Duodenal mucosa (tissue), 2 donors: ENCODE measurements at regions not wholly inside any gene's neighbourhood (a gene's known extent, or its start where the extent isn't known, plus 50 kb on each side); places are given as distances from the start of the nearest gene placed in this dataset.

Source experiments
- H3K27ac ChIP-seq: one replicate; pipeline ENCODE4 v1.7.0; 2013; ENCODE audit warnings: low read depth, low read length
- H3K27me3 ChIP-seq, 2 donors: one replicate each; pipeline ENCODE4 v1.7.0; 2013; ENCODE audit warnings: low read length in 2 of 2, control low read depth in 1 of 2; ENCODE audit not compliant: insufficient read depth in 2 of 2, control insufficient read depth in 1 of 2
- H3K36me3 ChIP-seq, 2 donors: one replicate each; pipeline ENCODE4 v1.7.0; 2013; ENCODE audit warnings: low read length in 2 of 2, control low read depth in 1 of 2; ENCODE audit not compliant: insufficient read depth in 2 of 2, control insufficient read depth in 1 of 2
- H3K4me1 ChIP-seq, 2 donors: one replicate each; pipeline ENCODE4 v1.7.0; 2013; ENCODE audit warnings: low read length in 2 of 2, control low read depth in 1 of 2; ENCODE audit not compliant: insufficient read depth in 2 of 2, control insufficient read depth in 1 of 2
- H3K4me3 ChIP-seq, 2 donors: one replicate each; pipeline ENCODE4 v1.7.0; 2013; ENCODE audit warnings: low read length in 2 of 2, low read depth in 1 of 2
- H3K9ac ChIP-seq, 2 donors: one replicate each; pipeline ENCODE4 v1.7.0; 2013; ENCODE audit warnings: low read length in 2 of 2, low read depth in 1 of 2
- H3K9me3 ChIP-seq, 2 donors: one replicate each; pipeline ENCODE4 v1.7.0; 2013; ENCODE audit warnings: low read length in 2 of 2, control low read depth in 1 of 2; ENCODE audit not compliant: control insufficient read depth in 1 of 2

GRCh38 chr2:217103752-217104545 lies 244.1 kb upstream of the TNP1 start:
- Histone ChIP-seq H3K9ac (no peak overlapping the region), H3K27me3 (no peaks in the 10 kb centered on the region), H3K4me1 (no peaks in the 10 kb centered on the region), H3K36me3 (no peaks in the 10 kb centered on the region), H3K4me3 (no peak overlapping the region), H3K9me3 (no peaks in the 10 kb centered on the region), H3K27ac (no peak overlapping the region)

GRCh38 chr2:217102956-217103355 lies 243.1 kb upstream of the TNP1 start:
- Histone ChIP-seq H3K9me3 (no peaks in the 10 kb centered on the region), H3K4me3 (no peak overlapping the region), H3K36me3 (no peaks in the 10 kb centered on the region), H3K27ac (no peak overlapping the region), H3K27me3 (no peaks in the 10 kb centered on the region), H3K4me1 (no peaks in the 10 kb centered on the region), H3K9ac (no peak overlapping the region)

- Histone ChIP-seq H3K9ac (no peak overlapping the region), H3K4me3 (no peak overlapping the region), H3K27ac (no peak overlapping the region), H3K27me3 (no peaks in the 10 kb centered on the region), H3K4me1 (no peaks in the 10 kb centered on the region), H3K36me3 (no peaks in the 10 kb centered on the region), H3K9me3 (no peaks in the 10 kb centered on the region)
Observed at GRCh38 chr2:217101972-217102371, 242.1 kb upstream of the TNP1 start.

GRCh38 chr2:217099561-217099960 lies 239.7 kb upstream of the TNP1 start:
- H3K4me3 ChIP-seq = no peak overlapping the region

GRCh38 chr2:217098435-217098834 lies 238.6 kb upstream of the TNP1 start:
- Histone ChIP-seq H3K4me3 (no peak overlapping the region), H3K36me3 (no peaks in the 10 kb centered on the region), H3K9me3 (no peaks in the 10 kb centered on the region), H3K9ac (no peak overlapping the region), H3K27me3 (no peaks in the 10 kb centered on the region), H3K4me1 (no peaks in the 10 kb centered on the region), H3K27ac (no peak overlapping the region)

More at GRCh38 chr2:217099561-217099960, 239.7 kb upstream of the TNP1 start:
- H3K27me3 ChIP-seq = no peaks in the 10 kb centered on the region
- no peak overlapping the region for H3K9ac ChIP-seq
- H3K4me1 ChIP-seq = no peaks in the 10 kb centered on the region
- no peak overlapping the region for H3K27ac ChIP-seq
- no peaks in the 10 kb centered on the region for H3K9me3 ChIP-seq
- H3K36me3 ChIP-seq = no peaks in the 10 kb centered on the region

- H3K9me3 ChIP-seq = no peaks in the 10 kb centered on the region
- H3K27ac ChIP-seq = no peak overlapping the region
- no peaks in the 10 kb centered on the region for H3K36me3 ChIP-seq
- no peaks in the 10 kb centered on the region for H3K4me1 ChIP-seq
- H3K4me3 ChIP-seq = no peak overlapping the region
- H3K9ac ChIP-seq = no peak overlapping the region
- no peaks in the 10 kb centered on the region for H3K27me3 ChIP-seq
Observed at GRCh38 chr2:217097346-217097745, 237.5 kb upstream of the TNP1 start.

- no peak overlapping the region for H3K9ac ChIP-seq
- H3K27ac ChIP-seq = no peak overlapping the region
- H3K4me3 ChIP-seq = no peak overlapping the region
- no peaks in the 10 kb centered on the region for H3K36me3 ChIP-seq
- H3K9me3 ChIP-seq = no peaks in the 10 kb centered on the region
- no peaks in the 10 kb centered on the region for H3K4me1 ChIP-seq
- H3K27me3 ChIP-seq = no peaks in the 10 kb centered on the region
Observed at GRCh38 chr2:217096474-217097225, 236.8 kb upstream of the TNP1 start.

GRCh38 chr2:217095511-217096205 lies 235.8 kb upstream of the TNP1 start:
- no peak overlapping the region for H3K9ac ChIP-seq
- H3K4me1 ChIP-seq = no peaks in the 10 kb centered on the region
- no peaks in the 10 kb centered on the region for H3K9me3 ChIP-seq
- no peak overlapping the region for H3K27ac ChIP-seq
- no peak overlapping the region for H3K4me3 ChIP-seq
- H3K27me3 ChIP-seq = no peaks in the 10 kb centered on the region
- no peaks in the 10 kb centered on the region for H3K36me3 ChIP-seq

- Histone ChIP-seq H3K9ac (no peak overlapping the region), H3K27me3 (no peaks in the 10 kb centered on the region), H3K36me3 (no peaks in the 10 kb centered on the region), H3K9me3 (no peaks in the 10 kb centered on the region), H3K4me1 (no peaks in the 10 kb centered on the region), H3K4me3 (no peak overlapping the region), H3K27ac (no peak overlapping the region)
Observed at GRCh38 chr2:217092710-217093379, 233.0 kb upstream of the TNP1 start.
